ENCODE measurements at regions not wholly inside any gene's neighbourhood (a gene's known extent, or its start where the extent isn't known, plus 50 kb on each side); places are given as distances from the start of the nearest gene placed in this dataset.

- no peak for DNase-seq (ENCODE audit: low read depth in 2 of 2)
Observed at GRCh38 chr15:31822463-31822862, 207.9 kb upstream of the CHRNA7 start.

- no peak for DNase-seq (ENCODE audit: low read depth in 2 of 2)
Observed at GRCh38 chr15:31824024-31824423, 206.3 kb upstream of the CHRNA7 start.

GRCh38 chr15:31828594-31828993, 201.7 kb upstream of the CHRNA7 start:
- no peak for DNase-seq (ENCODE audit: low read depth in 2 of 2)

- DNase-seq (ENCODE audit: low read depth in 2 of 2), result no peak
Observed at GRCh38 chr15:31830591-31830990, 199.7 kb upstream of the CHRNA7 start.

GRCh38 chr15:31831596-31831995, 198.7 kb upstream of the CHRNA7 start:
- DNase-seq (ENCODE audit: low read depth in 2 of 2), result no peak

GRCh38 chr15:31834654-31835053, 195.7 kb upstream of the CHRNA7 start:
- DNase-seq (ENCODE audit: low read depth in 2 of 2), result no peak

GRCh38 chr15:31839388-31839787, 190.9 kb upstream of the CHRNA7 start:
- DNase-seq (ENCODE audit: low read depth in 2 of 2), result no peak

- DNase-seq (ENCODE audit: low read depth in 2 of 2), result no peak
Observed at GRCh38 chr15:31840849-31841476, 189.4 kb upstream of the CHRNA7 start.

GRCh38 chr15:31842532-31843195, 187.7 kb upstream of the CHRNA7 start:
- DNase-seq (ENCODE audit: low read depth in 2 of 2), result no peak

- DNase-seq (ENCODE audit: low read depth in 2 of 2), result no peak
Observed at GRCh38 chr15:31843426-31844055, 186.8 kb upstream of the CHRNA7 start.

- no peak for DNase-seq (ENCODE audit: low read depth in 2 of 2)
Observed at GRCh38 chr15:31845791-31846190, 184.5 kb upstream of the CHRNA7 start.

GRCh38 chr15:31847961-31848360, 182.4 kb upstream of the CHRNA7 start:
- DNase-seq (ENCODE audit: low read depth in 2 of 2), result no peak

- DNase-seq (ENCODE audit: low read depth in 2 of 2), result no peak
Observed at GRCh38 chr15:31848621-31849020, 181.7 kb upstream of the CHRNA7 start.

- no peak for DNase-seq (ENCODE audit: low read depth in 2 of 2)
Observed at GRCh38 chr15:31852933-31853799, 177.1 kb upstream of the CHRNA7 start.

- no peak for DNase-seq (ENCODE audit: low read depth in 2 of 2)
Observed at GRCh38 chr15:31856581-31856980, 173.7 kb upstream of the CHRNA7 start.

GRCh38 chr15:31857194-31857593, 173.1 kb upstream of the CHRNA7 start:
- DNase-seq (ENCODE audit: low read depth in 2 of 2), result no peak

- DNase-seq (ENCODE audit: low read depth in 2 of 2), result no peak
Observed at GRCh38 chr15:31858026-31858425, 172.3 kb upstream of the CHRNA7 start.

- no peak for DNase-seq (ENCODE audit: low read depth in 2 of 2)
Observed at GRCh38 chr15:31866248-31866647, 164.1 kb upstream of the CHRNA7 start.

- peak in 1 of 2 donors; percentile 39 for DNase-seq (ENCODE audit: low read depth in 2 of 2)
Observed at GRCh38 chr15:31867536-31868442, 162.5 kb upstream of the CHRNA7 start.

GRCh38 chr15:31869686-31870307, 160.5 kb upstream of the CHRNA7 start:
- no peak for DNase-seq (ENCODE audit: low read depth in 2 of 2)

All from stimulated activated CD4-positive, alpha-beta T cell treated with anti-CD3 and anti-CD28 coated beads, Interleukin-1b, Interleukin-23, amount 100 ng/mL, for 1 hour (primary cell).